Kidney (tissue), 13 donors: ENCODE measurements at regions not wholly inside any gene's neighbourhood (a gene's known extent, or its start where the extent isn't known, plus 50 kb on each side); places are given as distances from the start of the nearest gene placed in this dataset.

ENCODE experiments used
- DNase-seq, 5 donors: peaks; one replicate each; pipeline ENCODE4 v3.0.0-alpha.2; 2013 to 2020
- FAIRE-seq: peaks from 2 replicates; lab custom pipeline; 2012; peaks lifted over from hg19 to GRCh38; lab: Jason Lieb, UNC
- H3K27ac ChIP-seq, 2 donors: one replicate each; pipeline ENCODE4 v1.7.0; 2013; ENCODE audit warnings: low read depth in 2 of 2, low read length in 2 of 2, inconsistent platforms in 1 of 2
- H3K27me3 ChIP-seq: one replicate; pipeline ENCODE4 v1.7.1; 2013; ENCODE audit warnings: low read length, inconsistent platforms; ENCODE audit not compliant: control insufficient read depth, insufficient read depth
- H3K36me3 ChIP-seq, 3 donors: one replicate each; pipeline versions ENCODE4 v1.7.0 to v1.7.1; 2013; ENCODE audit warnings: low read length in 3 of 3, control low read depth in 1 of 3, inconsistent platforms in 1 of 3; ENCODE audit not compliant: insufficient read depth in 3 of 3, control insufficient read depth in 2 of 3
- H3K4me1 ChIP-seq, 3 donors: one replicate each; pipeline versions ENCODE4 v1.7.0 to v1.7.1; 2013; ENCODE audit warnings: low read length in 3 of 3, inconsistent platforms in 1 of 3, low read depth in 1 of 3; ENCODE audit not compliant: control insufficient read depth in 2 of 3, insufficient read depth in 2 of 3
- H3K4me3 ChIP-seq, 3 donors: one replicate each; pipeline versions ENCODE4 v1.7.0 to v1.8.1; 2013; ENCODE audit warnings: low read length in 3 of 3, control low read depth in 1 of 3, inconsistent platforms in 1 of 3
- H3K9ac ChIP-seq, 3 donors: one replicate each; pipeline versions ENCODE4 v1.7.0 to v1.7.1; 2013; ENCODE audit warnings: low read length in 3 of 3, control low read depth in 1 of 3, inconsistent platforms in 1 of 3
- H3K9me3 ChIP-seq, 3 donors: one replicate each; pipeline versions ENCODE4 v1.7.0 to v1.7.1; 2013; ENCODE audit warnings: low read length in 3 of 3, control low read depth in 1 of 3, inconsistent platforms in 1 of 3; ENCODE audit not compliant: control insufficient read depth in 2 of 3, insufficient read depth in 1 of 3
- CTCF ChIP-seq: IDR thresholded peaks from 3 replicates; pipeline ENCODE4 v1.5.1; 2012; ENCODE audit warnings: mild to moderate bottlenecking, moderate library complexity, borderline replicate concordance; ENCODE audit not compliant: insufficient read depth; ENCODE audit errors: extremely low read depth
- intact Hi-C: fragments of 100-400 bp; cut with DNase I; formaldehyde crosslinking; loops from one replicate; pipeline ENCODE4 v1.11.1; 2022
- donor health status: control.
- donor health status: control.
- donor health status: control.
- donor health status: control.
- donor health status: control.
- donor health status: DM: yes; HTN: yes; CAD: no.
- donor health status: Normal renal cell carcinoma (clear cell type).

GRCh38 chr22:48155446-48155845, 1393.0 kb downstream of the TBC1D22A start:
- FAIRE-seq (no peak), DNase-seq (no peak)
- intact Hi-C loops: no loop called here
- Histone ChIP-seq H3K36me3 (no peaks in the 10 kb centered on the region), H3K27ac (no peak overlapping the region), H3K27me3 (no peaks in the 10 kb centered on the region), H3K9ac (no peak overlapping the region), H3K4me1 (no peaks in the 10 kb centered on the region), H3K4me3 (no peak overlapping the region), H3K9me3 (no peaks in the 10 kb centered on the region)
- no peak for TF ChIP-seq CTCF

- Histone ChIP-seq H3K27me3 (no peaks in the 10 kb centered on the region), H3K4me3 (no peak overlapping the region), H3K9me3 (no peaks in the 10 kb centered on the region), H3K4me1 (no peaks in the 10 kb centered on the region), H3K36me3 (no peaks in the 10 kb centered on the region), H3K9ac (no peak overlapping the region), H3K27ac (no peak overlapping the region)
- intact Hi-C loops: no loop called here
- TF ChIP-seq CTCF: no peak
- no peak for FAIRE-seq
- no peak for DNase-seq
Measured at GRCh38 chr22:48154943-48155240, 1392.4 kb downstream of the TBC1D22A start.

GRCh38 chr22:48154169-48154942, 1391.9 kb downstream of the TBC1D22A start:
- no peak for FAIRE-seq
- Histone ChIP-seq H3K27ac (no peak overlapping the region), H3K9me3 (no peaks in the 10 kb centered on the region), H3K27me3 (no peaks in the 10 kb centered on the region), H3K4me1 (no peaks in the 10 kb centered on the region), H3K4me3 (no peak overlapping the region), H3K36me3 (no peaks in the 10 kb centered on the region), H3K9ac (no peak overlapping the region)
- DNase-seq: no peak
- intact Hi-C loops: no loop called here
- no peak for TF ChIP-seq CTCF

GRCh38 chr22:48153726-48154125, 1391.3 kb downstream of the TBC1D22A start:
- Histone ChIP-seq H3K4me3 (no peak overlapping the region), H3K27ac (no peak overlapping the region), H3K9me3 (no peaks in the 10 kb centered on the region), H3K36me3 (no peaks in the 10 kb centered on the region), H3K4me1 (no peaks in the 10 kb centered on the region), H3K9ac (no peak overlapping the region), H3K27me3 (no peaks in the 10 kb centered on the region)
- intact Hi-C loops: no loop called here
- TF ChIP-seq CTCF: no peak
- DNase-seq (no peak), FAIRE-seq (no peak)
